Fibroblast of skin of right quadriceps (primary cell): ENCODE measurements at regions not wholly inside any gene's neighbourhood (a gene's known extent, or its start where the extent isn't known, plus 50 kb on each side); places are given as distances from the start of the nearest gene placed in this dataset.

Experiments used
- DNase-seq: peaks from one replicate; pipeline ENCODE4 v3.0.0-alpha.2; 2013

DNA sequence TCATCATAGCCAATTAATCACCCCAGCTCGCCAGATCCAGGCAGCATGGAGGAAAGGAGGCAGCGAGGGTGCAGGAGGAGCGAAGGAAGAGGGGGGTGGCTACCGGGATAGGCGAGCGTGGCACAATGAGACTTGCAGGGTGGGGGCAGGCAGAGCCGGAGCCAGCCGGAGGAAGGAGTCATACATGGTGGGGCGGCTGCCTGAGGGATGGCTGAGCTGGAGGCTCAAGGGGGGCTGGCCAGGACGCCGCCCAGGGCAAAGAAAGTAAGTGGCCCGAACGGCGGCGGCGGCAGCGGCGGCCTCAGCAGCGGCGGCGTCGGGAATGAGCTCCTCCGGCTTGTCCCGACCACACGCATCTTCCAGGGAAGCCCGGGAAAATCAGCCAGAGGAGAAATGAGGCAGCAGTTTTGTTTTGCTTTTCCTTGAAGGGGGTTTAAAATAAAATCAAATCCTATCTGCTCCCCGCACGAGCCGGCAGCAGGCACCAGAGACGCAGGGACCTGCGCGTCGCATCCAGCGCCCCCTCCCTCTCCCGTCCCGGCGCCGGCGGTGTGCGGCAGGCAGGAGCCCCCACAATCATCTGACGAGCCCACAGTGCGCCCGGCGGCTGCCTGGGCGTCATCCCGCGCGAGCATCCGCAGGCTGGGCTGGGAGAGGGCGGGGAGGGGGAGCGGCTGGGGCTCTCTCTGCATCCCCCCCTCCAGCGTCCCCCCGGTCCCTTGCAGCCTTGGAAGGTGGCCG, 263.6 kb downstream of the CTTN start:
- DNase-seq, result peak; percentile 57

DNA sequence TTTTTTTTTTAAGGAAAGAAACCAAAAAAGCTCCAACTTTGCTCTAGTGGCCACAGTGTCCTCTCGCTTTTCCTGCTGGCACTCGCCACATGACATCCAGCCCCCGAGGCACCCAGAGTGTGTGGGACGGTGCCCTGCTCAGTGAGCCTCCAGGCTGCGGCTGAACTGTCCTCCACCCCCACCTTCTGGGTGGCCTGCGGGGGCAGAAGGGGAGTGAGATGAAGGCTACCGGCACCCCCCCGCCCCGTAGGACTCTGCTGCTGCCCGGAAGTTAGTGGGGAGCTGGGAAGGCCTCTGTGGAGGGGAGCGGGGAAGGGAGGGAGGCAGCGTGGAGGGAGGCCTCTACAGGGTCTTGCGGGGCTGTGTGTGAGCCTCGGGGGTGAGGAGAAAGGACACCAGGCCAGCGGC, 264.4 kb downstream of the CTTN start:
- no peak for DNase-seq

DNA sequence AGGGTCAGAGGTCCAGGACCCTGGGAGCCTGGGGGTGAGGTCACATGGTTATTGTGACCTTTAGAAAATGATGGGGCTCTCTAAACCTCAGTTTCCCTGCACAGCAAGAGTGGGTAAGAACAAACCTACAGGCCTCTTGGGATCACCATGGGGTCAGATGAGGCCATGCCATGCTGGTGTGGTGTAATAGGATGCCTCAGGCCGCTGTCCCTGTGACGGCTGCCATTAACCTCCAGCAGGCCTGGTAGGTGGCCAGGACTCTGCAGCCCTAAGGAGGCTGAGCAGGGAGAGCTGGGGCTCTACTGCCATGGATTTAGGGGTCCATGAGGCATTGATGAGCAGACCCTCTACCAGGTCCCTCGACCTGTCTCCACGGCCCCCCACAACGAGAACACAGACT, 265.5 kb downstream of the CTTN start:
- no peak for DNase-seq

DNA sequence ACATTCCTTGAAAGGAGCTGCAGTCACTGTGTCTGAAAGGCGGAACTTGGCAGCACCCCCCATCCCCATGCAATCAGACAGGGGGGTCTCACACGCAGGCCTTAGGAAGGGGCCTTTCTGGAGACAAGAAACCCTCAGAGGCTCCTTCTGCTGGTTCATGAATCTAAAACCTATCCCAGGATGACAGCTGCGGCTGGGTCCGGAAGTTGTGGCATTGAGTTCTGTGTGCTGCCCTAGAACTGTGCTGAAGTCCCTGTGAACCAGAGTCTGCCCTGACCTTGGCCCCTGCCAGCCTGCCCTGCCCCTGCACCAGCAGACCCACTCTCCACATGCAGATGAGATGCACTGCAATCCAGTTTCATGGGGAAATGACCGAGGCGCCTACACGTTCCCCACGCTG, 268.0 kb downstream of the CTTN start:
- no peak for DNase-seq

DNA sequence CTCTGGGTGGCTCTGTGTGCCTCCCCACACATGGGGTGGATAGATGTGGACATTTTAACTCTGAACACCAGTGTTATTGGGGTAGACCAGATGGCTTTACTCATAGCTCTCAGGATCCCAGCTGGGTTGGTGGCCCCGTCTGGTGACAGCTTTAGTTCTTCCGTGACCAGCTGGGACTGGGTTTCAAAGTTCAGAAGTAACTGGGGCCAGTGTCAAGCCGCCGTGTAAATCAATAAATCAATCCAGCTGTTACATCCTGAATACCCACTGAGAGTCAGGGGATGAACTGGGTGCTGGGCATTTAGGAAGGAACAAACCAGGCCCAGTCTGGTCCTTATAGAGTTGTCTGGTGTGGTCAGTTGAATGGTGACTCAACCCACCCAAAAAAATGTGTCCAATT, 269.4 kb downstream of the CTTN start:
- no peak for DNase-seq

DNA sequence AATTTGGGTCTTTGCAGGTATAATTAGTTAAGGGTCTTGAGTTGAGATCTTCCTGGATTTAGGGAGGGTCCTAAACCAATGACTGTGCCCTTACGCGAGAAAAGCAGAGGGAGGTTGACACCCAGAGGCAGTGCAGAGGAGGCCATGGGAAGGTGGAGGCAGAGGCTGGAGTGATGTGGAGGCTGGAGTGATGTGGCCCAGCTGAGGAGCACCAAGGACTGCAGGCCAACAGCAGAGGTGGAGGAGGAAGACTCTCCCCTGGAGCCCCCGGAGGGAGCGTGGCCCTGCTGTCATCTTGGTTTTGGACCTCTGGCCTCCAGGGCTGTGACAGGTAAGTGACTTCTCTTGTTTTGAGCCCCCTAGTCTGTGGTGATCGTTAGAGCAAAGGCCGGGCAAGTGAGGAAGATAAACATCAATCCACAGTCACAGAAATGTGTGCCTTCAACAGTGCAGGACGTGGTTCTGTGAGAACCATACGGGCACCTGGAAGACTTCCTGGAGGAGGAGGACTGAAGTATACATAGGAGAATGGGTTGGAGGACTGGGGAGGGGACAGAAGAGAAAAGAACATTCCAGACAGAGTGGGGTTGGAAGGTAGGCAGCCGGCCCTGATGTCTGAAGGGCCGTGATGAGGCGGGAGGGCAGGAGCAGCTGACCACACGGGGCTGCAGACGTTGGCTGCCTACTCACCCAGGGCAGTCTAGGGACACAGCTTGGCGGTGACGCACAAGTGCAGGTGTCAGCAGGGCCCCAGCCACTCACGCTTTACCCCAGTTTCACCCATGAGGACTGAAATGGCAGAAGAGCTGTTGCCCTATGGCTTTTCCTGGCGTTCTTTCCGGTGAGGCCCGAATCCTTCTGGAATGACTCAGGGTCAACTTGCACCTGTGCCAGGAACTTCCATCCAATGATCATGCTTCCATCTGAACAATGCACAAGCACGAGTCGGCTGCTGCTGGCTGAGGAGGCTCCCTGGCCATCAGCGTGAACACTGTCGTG, 270.2 kb downstream of the CTTN start:
- DNase-seq, result no peak

DNA sequence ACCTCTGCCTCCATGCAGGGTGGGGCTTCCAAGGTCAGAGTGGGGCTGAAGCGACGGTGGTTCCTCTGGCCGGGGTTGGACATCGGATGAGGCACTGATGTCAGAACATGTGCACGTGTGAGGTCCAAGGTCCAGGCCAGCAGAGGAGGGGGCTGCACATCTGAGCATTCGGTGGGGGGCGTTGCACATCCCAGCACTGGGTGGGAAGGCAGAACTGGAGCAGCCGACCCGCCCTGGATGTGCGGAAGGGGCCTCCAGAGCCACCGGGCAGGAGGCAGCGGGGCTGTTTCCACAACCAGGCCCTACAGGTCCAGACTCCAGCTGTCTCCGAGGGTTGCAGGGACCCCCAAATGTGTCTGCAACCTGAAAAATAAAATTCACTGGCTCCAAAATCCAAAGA, 271.0 kb downstream of the CTTN start:
- no peak for DNase-seq

DNA sequence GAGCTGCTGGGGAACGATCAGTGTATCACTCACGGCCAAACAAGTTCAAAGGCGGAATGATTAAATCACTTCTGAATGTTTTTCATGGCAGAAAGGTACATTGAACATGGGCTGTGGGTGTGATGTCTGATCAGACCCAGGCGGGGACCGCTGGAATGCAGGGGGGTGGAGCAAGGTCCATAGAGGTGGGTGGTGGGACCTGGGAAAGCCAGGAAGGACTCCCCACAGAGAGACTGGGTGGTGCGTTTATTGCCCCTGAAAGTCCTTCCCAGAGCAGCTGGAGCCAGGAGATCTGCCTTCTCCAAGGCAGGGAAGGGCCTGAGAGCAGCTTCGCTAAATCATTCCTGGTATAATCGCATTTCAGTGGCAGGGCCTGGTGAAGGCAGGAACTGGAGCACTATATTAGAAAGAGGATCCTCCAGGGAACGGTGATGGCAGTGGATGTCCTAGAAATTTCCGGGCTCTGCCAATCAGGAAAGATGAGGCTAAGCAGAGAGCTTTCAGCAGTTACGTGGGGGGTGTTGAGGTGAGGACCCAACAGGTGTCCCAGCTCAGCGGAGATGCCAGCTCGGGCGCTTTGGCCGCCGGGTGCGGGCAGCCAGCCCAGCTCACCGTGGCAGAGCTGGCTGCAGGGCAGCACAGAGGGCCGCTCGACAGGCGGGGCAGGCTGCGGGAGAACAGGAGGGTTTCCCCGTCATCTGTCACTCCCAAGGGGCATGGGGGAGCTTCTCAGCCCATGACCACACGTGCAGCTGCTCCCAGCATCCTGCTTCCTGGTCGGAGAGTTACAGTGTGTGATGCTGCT, 271.7 kb downstream of the CTTN start:
- no peak for DNase-seq

DNA sequence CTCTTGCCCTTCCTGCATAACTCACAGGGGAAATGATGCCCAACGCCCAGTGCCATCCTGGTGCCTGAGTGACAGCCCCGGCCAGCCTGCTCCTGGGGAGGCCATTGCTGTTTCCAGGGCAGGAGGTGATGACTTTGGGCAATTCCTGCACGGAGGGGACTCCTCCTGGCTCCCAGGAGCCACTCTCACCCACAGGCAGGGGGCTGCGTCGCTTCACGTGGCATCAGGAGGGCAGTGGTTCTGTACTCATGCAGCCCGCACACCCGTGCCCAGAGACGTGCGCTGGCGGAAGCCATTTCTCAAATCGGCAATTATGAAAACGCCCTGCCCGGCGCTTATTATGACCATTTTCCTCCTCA, 272.3 kb downstream of the CTTN start:
- no peak for DNase-seq

DNA sequence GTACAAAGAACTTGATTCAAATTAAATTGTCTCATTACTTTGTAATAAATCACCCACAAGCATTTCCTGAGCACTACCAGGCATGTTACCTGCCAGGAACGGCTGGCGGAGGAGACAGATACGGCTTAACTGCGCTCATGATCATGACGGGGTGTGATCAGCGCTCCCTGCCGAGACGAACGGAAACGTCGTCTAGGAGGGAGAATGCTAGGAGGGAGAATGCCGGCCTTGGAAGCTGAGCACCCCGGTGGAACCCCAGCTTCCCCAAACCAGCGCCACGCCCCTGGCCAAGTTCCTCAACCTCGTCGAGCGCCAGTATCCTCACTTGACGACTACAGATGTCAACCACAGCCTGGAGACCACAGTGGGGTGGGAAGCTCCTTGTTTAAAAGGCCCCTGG, 272.8 kb downstream of the CTTN start:
- no peak for DNase-seq

DNA sequence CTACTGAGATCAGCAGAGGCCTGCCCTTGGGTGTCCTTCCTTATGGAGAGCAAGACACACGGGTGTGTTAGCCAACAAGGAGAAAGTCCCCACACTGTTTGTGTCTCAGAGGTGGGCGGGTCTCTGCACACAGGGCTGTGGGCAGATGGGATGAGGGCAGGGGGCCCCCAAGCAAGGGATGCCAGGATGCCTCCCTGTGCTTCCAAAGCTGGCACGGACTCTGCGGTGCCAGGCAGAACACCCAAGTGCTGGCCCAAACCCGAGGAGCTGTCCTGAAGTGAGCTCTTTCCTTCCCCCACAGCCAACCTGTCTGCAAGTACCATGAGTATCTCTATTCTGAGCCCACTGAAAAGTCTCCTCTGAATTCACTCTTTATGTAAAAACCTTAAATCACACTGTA, 273.3 kb downstream of the CTTN start:
- no peak for DNase-seq

DNA sequence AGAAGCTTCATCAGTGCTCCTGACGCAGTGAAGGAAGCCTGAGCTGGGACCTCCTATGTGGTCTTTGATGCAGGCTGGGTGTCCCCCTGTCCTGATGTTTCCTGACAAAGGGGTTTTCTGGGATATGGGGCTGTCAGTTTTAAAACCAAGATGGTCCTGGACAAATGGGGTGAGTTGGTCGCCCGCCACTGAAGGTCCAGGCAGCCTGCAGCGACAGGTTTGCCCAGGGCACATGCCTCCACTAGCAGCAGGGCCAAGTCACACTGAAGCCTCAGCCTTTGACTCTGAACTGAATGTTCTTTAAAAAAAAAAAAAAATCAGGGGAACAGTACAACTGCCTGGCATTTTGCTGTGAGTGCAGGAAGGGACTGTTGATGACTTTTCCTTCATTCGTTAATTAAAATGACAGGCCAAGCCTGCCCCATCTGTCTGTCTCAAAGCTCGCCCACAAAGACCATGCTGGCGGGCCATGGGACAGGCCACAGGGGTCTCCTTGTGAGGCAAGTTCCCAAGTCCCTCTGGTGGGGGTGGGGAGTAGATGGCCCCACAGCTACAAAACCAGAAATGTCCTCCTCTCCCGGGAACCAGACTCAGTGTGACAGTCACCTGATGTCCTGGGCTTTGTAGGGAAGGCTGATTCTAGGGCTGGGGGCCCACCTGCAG, 274.8 kb downstream of the CTTN start:
- DNase-seq, result no peak

DNA sequence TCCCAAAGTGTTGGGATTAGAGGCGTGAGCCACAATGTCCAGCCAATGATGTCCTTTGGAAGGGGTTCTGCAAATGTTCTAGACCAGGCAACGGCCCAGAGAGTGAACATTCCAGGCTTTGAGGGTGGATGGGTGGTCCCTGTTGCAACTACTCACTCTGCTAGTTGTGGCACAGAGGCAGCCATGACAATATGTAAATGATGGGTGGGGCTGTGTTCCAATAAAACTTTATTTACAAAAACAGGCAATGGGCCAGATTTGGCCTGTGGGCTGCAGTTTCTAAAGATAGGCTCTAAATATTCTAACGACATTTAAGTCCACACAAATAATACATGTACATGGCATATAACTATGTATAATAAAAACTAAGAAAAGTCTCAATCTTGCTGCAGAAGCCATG, 276.3 kb downstream of the CTTN start:
- no peak for DNase-seq

DNA sequence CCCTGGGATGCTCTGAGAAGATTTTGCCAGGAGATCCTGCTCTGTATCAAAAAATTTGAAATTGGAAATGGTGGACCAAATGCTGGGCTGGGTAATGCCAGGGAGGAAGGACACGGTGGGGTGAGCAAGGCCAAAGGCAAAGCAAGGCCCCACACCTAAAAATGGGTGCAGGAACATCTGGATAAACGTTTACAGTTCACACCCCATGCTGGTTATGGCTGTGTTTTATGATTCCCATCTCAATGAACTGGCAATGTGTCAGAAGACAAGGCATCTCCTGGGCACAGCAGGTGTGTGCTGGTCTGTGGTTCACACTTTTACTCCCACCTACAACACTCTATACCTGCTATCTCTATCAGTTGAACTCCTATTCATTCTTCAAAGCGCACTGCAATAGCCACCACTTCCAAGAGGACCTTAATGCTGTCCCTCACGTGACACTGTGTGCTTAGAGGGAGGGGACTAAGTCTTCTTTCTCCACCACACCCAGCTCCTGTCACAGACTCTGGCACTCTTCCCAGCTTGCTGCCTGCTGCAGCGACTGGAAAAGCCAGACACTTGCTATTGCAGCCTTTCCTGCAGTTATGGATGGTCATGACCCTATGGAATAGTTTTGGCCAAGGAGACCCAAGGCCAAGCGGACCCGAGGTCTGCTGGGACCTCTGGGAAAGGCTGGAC, 277.5 kb downstream of the CTTN start:
- no peak for DNase-seq

DNA sequence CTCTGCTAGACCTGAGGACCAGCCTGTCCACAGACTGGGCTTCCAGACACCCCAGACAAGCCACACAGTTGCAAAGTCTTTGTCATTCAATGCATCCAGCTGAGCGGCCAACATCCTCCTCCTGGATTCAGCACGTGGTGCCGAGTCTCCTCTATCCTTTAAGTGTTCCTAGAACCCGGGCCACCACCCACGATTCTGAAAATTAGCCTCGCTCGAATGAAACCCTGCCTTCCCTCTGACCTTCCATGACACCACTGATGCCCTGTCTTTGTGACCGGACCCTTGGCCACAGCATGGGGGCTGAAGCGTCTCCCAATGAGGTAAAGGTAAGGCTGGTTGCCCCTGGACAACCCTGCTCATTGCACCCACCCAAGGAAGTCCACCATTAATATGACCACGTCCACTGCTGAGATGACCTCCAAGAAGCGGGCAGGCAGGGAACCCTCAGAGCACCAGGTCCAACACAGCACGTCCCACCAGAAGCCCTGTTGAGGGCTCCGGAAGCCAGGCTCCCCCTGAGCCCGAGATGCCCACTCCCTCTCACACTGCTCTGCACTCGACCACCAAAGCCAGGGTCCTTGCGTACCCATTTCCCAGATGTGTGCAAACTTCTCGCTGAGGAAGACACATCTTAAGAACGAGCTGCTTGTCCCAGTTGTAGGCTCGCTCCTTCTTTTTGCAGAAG, 279.0 kb downstream of the CTTN start:
- no peak for DNase-seq

DNA sequence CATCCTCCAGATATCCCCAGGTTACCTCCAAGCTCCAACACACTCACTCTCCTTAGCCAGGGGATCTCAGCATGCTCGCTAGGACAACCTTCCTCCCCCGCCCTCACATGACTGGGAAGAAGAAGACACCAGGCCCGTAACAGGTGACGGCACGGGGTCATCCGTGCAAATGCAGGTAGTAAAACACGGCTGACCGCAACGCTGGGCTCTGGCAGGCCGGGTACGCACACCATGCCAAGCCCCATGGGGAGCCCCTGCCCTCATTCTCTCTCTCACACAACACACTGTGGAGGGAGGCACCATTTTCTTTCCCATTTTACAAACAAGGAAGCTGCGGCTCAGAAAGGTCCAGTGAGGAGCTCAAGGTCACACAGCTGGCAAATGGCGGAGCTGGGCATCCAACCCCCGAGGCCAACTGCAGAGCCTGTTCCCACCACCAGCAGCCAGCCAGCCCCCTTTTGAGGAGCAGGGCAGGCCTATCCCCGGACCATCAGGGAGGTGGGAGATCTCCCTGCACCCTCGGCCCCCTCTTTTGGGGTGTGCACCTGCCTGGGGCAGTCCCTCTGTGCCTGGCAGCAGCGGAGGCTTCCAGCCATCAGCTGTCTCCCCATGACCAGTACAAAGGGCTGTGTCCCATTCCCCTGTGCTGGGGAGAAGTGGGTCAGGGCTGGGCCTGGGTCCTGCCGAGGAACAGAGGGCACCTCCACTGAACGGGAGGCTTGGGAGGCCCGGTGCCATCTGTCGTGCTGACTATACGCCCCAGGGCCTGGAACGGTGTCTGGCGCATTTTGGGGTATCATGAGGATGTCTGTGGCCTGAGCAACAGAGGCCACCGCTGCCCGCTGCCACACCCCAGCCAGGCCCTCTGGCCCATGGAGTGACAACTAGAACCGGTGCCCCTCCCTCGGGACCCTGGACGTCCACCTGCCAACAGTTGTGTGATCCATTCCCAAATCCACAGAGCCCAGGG, 280.9 kb downstream of the CTTN start:
- DNase-seq, result no peak

DNA sequence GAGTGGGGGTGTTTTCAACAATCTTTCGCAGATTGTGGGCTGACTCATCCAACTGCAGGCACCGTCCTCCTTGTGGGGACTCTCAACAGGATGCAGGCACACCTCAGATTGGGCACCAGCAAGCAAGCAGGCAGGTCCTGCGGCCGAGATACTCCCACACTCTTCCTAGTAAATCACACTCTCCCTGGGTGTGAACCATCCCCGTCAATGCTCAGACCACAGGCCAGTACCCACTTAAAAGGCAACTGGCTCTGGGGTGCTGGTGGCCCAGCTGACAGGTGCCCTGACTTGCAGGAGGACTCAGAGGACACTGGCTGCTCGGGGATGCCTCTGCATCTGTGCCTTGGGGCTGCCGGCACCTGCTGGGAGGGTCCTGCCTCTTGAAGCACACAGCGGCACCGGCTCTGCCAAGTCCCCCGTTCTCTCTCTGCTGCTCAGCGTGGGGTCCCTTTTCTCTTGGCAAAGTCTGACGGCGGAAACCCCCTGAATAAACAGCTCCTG, 282.5 kb downstream of the CTTN start:
- DNase-seq, result no peak

DNA sequence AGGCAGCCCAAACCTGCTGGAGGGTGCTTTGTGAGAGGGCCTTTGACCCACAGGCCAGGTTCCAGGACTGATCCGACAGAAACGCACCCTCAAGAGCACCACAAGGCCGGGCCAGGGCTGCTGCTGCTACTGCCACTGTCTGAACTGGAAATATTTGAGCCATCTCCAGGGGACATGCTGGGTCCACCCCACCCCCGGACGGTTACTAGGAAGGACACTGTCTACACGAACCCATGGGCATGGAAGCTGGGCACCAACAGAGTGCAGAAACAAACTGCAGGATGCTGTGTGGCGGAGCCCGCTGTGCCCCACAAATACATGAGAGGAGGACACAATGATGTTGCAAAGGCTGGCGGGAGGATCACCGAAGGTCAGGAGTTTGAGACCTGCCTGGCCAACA, 283.7 kb downstream of the CTTN start:
- DNase-seq, result no peak

DNA sequence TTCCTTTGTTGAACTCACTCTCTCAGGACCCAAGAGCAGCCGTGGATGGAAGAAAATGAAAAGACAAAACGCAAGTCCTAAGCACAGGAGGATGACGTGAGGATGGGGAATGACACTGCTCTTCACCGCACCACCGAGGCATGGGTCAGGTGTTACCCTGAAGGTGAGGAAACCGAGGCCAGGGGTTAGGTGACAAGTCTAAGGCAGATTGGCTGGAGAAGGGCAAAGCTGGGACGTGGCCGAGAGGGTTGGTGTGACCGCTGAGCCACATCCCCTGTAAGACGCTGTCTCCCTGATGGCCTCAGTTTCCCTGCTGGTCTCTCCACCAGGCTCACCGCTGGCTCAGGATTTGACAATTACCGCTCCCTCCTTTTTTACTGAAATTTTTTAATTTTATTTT, 284.4 kb downstream of the CTTN start:
- DNase-seq, result no peak

DNA sequence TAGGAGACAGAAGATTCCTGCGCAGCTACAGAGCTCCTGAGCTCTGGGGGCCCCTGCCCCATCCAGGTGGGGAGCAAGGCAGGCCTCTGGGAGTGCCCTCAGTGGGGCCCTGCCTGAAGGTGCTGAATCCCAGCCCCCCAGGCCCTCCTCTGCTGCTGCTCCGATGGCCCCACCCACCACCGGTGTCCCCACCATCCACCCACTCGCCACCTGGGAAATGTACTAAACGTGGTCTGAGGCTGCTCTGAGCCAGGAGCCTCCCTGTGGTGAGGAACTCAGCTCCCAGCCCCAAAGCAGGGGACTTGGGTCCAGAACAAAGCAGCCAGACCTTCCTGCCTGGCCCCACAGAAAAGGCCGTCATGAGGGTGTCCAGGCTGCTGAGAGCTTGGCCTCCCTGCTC, 289.4 kb downstream of the CTTN start:
- no peak for DNase-seq
